HepG2 (cell line): ENCODE measurements at regions not wholly inside any gene's neighbourhood (a gene's known extent, or its start where the extent isn't known, plus 50 kb on each side); places are given as distances from the start of the nearest gene placed in this dataset.

Source experiments
- ERF ChIP-seq: IDR thresholded peaks from 2 replicates; pipeline ENCODE4 v1.6.1; 2018; ENCODE audit warnings: missing biosample characterization, missing genetic modification reagents
- FLYWCH1 ChIP-seq: sonication (generic); formaldehyde crosslinking; IDR thresholded peaks from 2 replicates; pipeline ENCODE4 v1.8.1; 2023; ENCODE audit warnings: mild to moderate bottlenecking, missing genetic modification reagents
- MAFG ChIP-seq: sonication (generic); formaldehyde crosslinking; IDR thresholded peaks from 2 replicates; pipeline ENCODE4 v1.5.1; 2020; ENCODE audit warnings: mild to moderate bottlenecking, missing genetic modification reagents
- NCOA5 ChIP-seq: sonication (generic); formaldehyde crosslinking; IDR thresholded peaks from 2 replicates; pipeline ENCODE4 v1.4.0; 2020; ENCODE audit warnings: missing genetic modification reagents
- RARA ChIP-seq: IDR thresholded peaks from 2 replicates; pipeline ENCODE4 v1.6.1; 2016; ENCODE audit warnings: missing genetic modification reagents, missing compliant biosample characterization
- REPIN1 ChIP-seq: sonication (generic); formaldehyde crosslinking; IDR thresholded peaks from 2 replicates; pipeline ENCODE4 v1.8.0; 2022; ENCODE audit warnings: missing genetic modification reagents, low read depth, mild to moderate bottlenecking, borderline replicate concordance
- RFX3 ChIP-seq: IDR thresholded peaks from 2 replicates; pipeline ENCODE4 v1.6.1; 2016; ENCODE audit warnings: missing biosample characterization, missing genetic modification reagents
- SAP130 ChIP-seq: IDR thresholded peaks from 2 replicates; pipeline ENCODE4 v1.6.1; 2016; ENCODE audit warnings: low read depth
- SMC3 ChIP-seq: IDR thresholded peaks from 2 replicates; pipeline ENCODE4 v1.6.1; 2011; ENCODE audit warnings: low read length, improper control_type of control experiment
- SRY ChIP-seq: sonication (generic); formaldehyde crosslinking; IDR thresholded peaks from 2 replicates; pipeline ENCODE4 v1.8.0; 2022; ENCODE audit warnings: mild to moderate bottlenecking, missing genetic modification reagents
- TEAD3 ChIP-seq: optimal IDR thresholded peaks from 2 replicates; pipeline ENCODE3; 2016; ENCODE audit warnings: borderline replicate concordance
- TRAFD1 ChIP-seq: sonication (generic); formaldehyde crosslinking; IDR thresholded peaks from 2 replicates; pipeline ENCODE4 v1.5.1; 2020; ENCODE audit warnings: missing genetic modification reagents, mild to moderate bottlenecking, borderline replicate concordance
- ZNF292 ChIP-seq: sonication (generic); formaldehyde crosslinking; IDR thresholded peaks from 2 replicates; pipeline ENCODE4 v1.8.1; 2022; ENCODE audit warnings: mild to moderate bottlenecking, low read depth, missing genetic modification reagents, borderline replicate concordance
- ZNF468 ChIP-seq: sonication (generic); formaldehyde crosslinking; IDR thresholded peaks from 2 replicates; pipeline ENCODE4 v1.8.0; 2022; ENCODE audit warnings: mild to moderate bottlenecking, moderate library complexity, missing genetic modification reagents
- ZNF562 ChIP-seq: sonication (generic); formaldehyde crosslinking; IDR thresholded peaks from 2 replicates; pipeline ENCODE4 v1.8.0; 2022; ENCODE audit warnings: missing genetic modification reagents, borderline replicate concordance
- ZNF607 ChIP-seq: sonication (generic); formaldehyde crosslinking; IDR thresholded peaks from 2 replicates; pipeline ENCODE4 v1.5.1; 2020; ENCODE audit warnings: missing genetic modification reagents, mild to moderate bottlenecking, borderline replicate concordance
- ZNF616 ChIP-seq: sonication (generic); formaldehyde crosslinking; IDR thresholded peaks from 2 replicates; pipeline ENCODE4 v1.5.0; 2020; ENCODE audit warnings: low read depth, mild to moderate bottlenecking, missing genetic modification reagents
- ZNF670 ChIP-seq: sonication (generic); formaldehyde crosslinking; IDR thresholded peaks from 2 replicates; pipeline ENCODE4 v1.8.0; 2022; ENCODE audit warnings: mild to moderate bottlenecking, missing genetic modification reagents, borderline replicate concordance
- ZNF710 ChIP-seq: sonication (generic); formaldehyde crosslinking; IDR thresholded peaks from 2 replicates; pipeline ENCODE4 v1.5.0; 2020; ENCODE audit warnings: mild to moderate bottlenecking, missing genetic modification reagents, borderline replicate concordance
- ZNF879 ChIP-seq: sonication (generic); formaldehyde crosslinking; IDR thresholded peaks from 2 replicates; pipeline ENCODE4 v1.8.1; 2023; ENCODE audit warnings: missing genetic modification reagents
- TF ChIP-seq, protein P1 (sequence below): sonication (generic); formaldehyde crosslinking; IDR thresholded peaks from 2 replicates; pipeline ENCODE4 v1.8.0; 2022; ENCODE audit warnings: mild to moderate bottlenecking, missing genetic modification reagents, moderate library complexity
- TF ChIP-seq, protein P2 (sequence below): sonication (generic); formaldehyde crosslinking; IDR thresholded peaks from 2 replicates; pipeline ENCODE4 v1.4.0; 2020; ENCODE audit warnings: mild to moderate bottlenecking, missing genetic modification reagents

DNA sequence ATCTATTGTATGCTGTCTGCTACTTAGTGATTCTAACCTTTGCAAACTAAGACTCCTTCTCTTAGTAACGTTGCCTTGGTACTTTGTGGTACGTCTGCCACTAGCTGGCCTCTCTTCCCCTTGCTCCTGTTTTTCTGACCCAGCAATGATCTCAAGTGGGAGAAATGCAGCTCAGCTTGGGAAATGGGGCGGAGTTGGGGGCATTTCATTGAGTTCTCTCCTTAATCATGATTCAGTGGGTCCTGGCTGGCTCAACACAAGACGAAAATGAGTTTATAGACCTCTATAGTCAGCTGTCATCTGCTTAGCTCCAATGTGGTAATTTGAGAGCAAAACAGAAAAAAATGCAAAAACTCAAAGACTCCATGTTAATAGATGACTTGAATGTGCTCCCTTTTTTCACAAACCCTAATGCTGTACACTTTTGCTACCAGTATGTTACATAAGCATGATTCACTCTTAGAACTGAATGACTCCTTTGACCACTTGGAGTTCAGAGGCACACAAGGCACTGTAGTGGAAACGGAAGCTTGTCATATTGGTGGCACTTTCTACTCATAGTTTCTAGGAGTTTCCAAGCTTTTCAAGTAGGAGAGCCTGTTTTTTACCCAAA lies 55.3 kb upstream of the SOX4 start (continued):
- no peak for TF ChIP-seq NCOA5
- TF ChIP-seq, protein P1, sequence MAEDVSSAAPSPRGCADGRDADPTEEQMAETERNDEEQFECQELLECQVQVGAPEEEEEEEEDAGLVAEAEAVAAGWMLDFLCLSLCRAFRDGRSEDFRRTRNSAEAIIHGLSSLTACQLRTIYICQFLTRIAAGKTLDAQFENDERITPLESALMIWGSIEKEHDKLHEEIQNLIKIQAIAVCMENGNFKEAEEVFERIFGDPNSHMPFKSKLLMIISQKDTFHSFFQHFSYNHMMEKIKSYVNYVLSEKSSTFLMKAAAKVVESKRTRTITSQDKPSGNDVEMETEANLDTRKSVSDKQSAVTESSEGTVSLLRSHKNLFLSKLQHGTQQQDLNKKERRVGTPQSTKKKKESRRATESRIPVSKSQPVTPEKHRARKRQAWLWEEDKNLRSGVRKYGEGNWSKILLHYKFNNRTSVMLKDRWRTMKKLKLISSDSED = no peak
- peak; percentile 79 for TF ChIP-seq RARA (CRISPR knock-in tag)
- TF ChIP-seq SMC3 = no peak
- TF ChIP-seq ZNF616 (CRISPR knock-in tag) = no peak
- TF ChIP-seq ZNF468 (CRISPR knock-in tag) = no peak
- TF ChIP-seq FLYWCH1 (CRISPR knock-in tag) = no peak
- no peak for TF ChIP-seq RFX3 (CRISPR knock-in tag)
- no peak for TF ChIP-seq ZNF607 (CRISPR knock-in tag)
- peak; percentile 48 for TF ChIP-seq TEAD3 (CRISPR knock-in tag)
- no peak for TF ChIP-seq ZNF710 (CRISPR knock-in tag)
- no peak for TF ChIP-seq ZNF670 (CRISPR knock-in tag)
- TF ChIP-seq ERF (CRISPR knock-in tag) = 0 out of 2 replicates have a peak, but pooled peaks have one; percentile 46
- no peak for TF ChIP-seq ZNF562 (CRISPR knock-in tag)
- TF ChIP-seq REPIN1 (CRISPR knock-in tag) = no peak
- TF ChIP-seq, protein P2, sequence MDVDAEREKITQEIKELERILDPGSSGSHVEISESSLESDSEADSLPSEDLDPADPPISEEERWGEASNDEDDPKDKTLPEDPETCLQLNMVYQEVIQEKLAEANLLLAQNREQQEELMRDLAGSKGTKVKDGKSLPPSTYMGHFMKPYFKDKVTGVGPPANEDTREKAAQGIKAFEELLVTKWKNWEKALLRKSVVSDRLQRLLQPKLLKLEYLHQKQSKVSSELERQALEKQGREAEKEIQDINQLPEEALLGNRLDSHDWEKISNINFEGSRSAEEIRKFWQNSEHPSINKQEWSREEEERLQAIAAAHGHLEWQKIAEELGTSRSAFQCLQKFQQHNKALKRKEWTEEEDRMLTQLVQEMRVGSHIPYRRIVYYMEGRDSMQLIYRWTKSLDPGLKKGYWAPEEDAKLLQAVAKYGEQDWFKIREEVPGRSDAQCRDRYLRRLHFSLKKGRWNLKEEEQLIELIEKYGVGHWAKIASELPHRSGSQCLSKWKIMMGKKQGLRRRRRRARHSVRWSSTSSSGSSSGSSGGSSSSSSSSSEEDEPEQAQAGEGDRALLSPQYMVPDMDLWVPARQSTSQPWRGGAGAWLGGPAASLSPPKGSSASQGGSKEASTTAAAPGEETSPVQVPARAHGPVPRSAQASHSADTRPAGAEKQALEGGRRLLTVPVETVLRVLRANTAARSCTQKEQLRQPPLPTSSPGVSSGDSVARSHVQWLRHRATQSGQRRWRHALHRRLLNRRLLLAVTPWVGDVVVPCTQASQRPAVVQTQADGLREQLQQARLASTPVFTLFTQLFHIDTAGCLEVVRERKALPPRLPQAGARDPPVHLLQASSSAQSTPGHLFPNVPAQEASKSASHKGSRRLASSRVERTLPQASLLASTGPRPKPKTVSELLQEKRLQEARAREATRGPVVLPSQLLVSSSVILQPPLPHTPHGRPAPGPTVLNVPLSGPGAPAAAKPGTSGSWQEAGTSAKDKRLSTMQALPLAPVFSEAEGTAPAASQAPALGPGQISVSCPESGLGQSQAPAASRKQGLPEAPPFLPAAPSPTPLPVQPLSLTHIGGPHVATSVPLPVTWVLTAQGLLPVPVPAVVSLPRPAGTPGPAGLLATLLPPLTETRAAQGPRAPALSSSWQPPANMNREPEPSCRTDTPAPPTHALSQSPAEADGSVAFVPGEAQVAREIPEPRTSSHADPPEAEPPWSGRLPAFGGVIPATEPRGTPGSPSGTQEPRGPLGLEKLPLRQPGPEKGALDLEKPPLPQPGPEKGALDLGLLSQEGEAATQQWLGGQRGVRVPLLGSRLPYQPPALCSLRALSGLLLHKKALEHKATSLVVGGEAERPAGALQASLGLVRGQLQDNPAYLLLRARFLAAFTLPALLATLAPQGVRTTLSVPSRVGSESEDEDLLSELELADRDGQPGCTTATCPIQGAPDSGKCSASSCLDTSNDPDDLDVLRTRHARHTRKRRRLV (CRISPR knock-in tag) = no peak
- TF ChIP-seq SRY (CRISPR knock-in tag) = no peak
- no peak for TF ChIP-seq ZNF879 (CRISPR knock-in tag)
- TF ChIP-seq MAFG = no peak
- no peak for TF ChIP-seq TRAFD1 (CRISPR knock-in tag)
- TF ChIP-seq ZNF292 = peak; percentile 59; the same call in 1 of the 2 replicates
- TF ChIP-seq SAP130 (CRISPR knock-in tag) = peak; percentile 68
